Keratinocyte (primary cell): ENCODE measurements at regions not wholly inside any gene's neighbourhood (a gene's known extent, or its start where the extent isn't known, plus 50 kb on each side); places are given as distances from the start of the nearest gene placed in this dataset.

Experiments used
- DNase-seq: peaks from one replicate; pipeline ENCODE4 v3.0.0-alpha.2; 2011; ENCODE audit warnings: low read depth, missing footprints, low spot score
- FAIRE-seq: peaks from 2 replicates; lab custom pipeline; 2011; peaks lifted over from hg19 to GRCh38; lab: Jason Lieb, UNC
- H2AFZ ChIP-seq: 2 replicates; pipeline ENCODE4 v1.6.0; 2012; ENCODE audit warnings: low read length, control low read depth, inconsistent platforms; ENCODE audit not compliant: control insufficient read depth
- H3K27ac ChIP-seq: 2 replicates; pipeline ENCODE4 v1.5.1; 2011; ENCODE audit warnings: low read length; ENCODE audit not compliant: control insufficient read depth, insufficient read depth
- H3K27me3 ChIP-seq: 3 replicates; pipeline ENCODE4 v1.6.0; 2011; ENCODE audit warnings: low read length; ENCODE audit not compliant: control insufficient read depth, insufficient read depth; ENCODE audit errors: extremely low read depth
- H3K36me3 ChIP-seq, 2 experiments: 2 replicates in 1 of 2; 3 replicates in 1 of 2; pipeline ENCODE4 v1.5.1; 2011; ENCODE audit warnings: low read length in 2 of 2, mild to moderate bottlenecking in 1 of 2; ENCODE audit not compliant: control insufficient read depth in 2 of 2, insufficient read depth in 2 of 2; ENCODE audit errors: extremely low read depth in 1 of 2
- H3K4me1 ChIP-seq: 3 replicates; pipeline ENCODE4 v1.5.1; 2011; ENCODE audit warnings: low read length; ENCODE audit not compliant: control insufficient read depth, insufficient read depth; ENCODE audit errors: extremely low read depth
- H3K4me2 ChIP-seq: 3 replicates; pipeline ENCODE4 v1.6.0; 2011; ENCODE audit warnings: low read depth, low read length; ENCODE audit not compliant: control insufficient read depth, insufficient read depth; ENCODE audit errors: extremely low read depth
- H3K4me3 ChIP-seq, 3 experiments: fragments of 200-600 bp in 1 of 3; sonication (generic) in 1 of 3; 2 replicates in 2 of 3; 3 replicates in 1 of 3; pipeline ENCODE4 v1.5.1; 2011 to 2016; ENCODE audit warnings: low read length in 3 of 3, mild to moderate bottlenecking in 3 of 3, control low read depth in 2 of 3, inconsistent platforms in 1 of 3, low read depth in 1 of 3, mixed read lengths in 1 of 3, mixed run types in 1 of 3, moderate library complexity in 1 of 3; ENCODE audit not compliant: control insufficient read depth in 2 of 3, insufficient read depth in 2 of 3; ENCODE audit errors: extremely low read depth in 1 of 3
- H3K79me2 ChIP-seq: 2 replicates; pipeline ENCODE4 v1.6.0; 2012; ENCODE audit warnings: low read length; ENCODE audit not compliant: control insufficient read depth, insufficient read depth
- H3K9ac ChIP-seq: 3 replicates; pipeline ENCODE4 v1.6.0; 2011; ENCODE audit warnings: low read length; ENCODE audit not compliant: control insufficient read depth, insufficient read depth; ENCODE audit errors: extremely low read depth
- H3K9me1 ChIP-seq: 3 replicates; pipeline ENCODE4 v1.6.0; 2011; ENCODE audit warnings: low read length; ENCODE audit not compliant: control insufficient read depth, insufficient read depth; ENCODE audit errors: extremely low read depth
- H3K9me3 ChIP-seq: 2 replicates; pipeline ENCODE4 v1.5.1; 2012; ENCODE audit warnings: low read depth, low read length; ENCODE audit not compliant: control insufficient read depth
- H4K20me1 ChIP-seq: 3 replicates; pipeline ENCODE4 v1.6.0; 2011; ENCODE audit warnings: low read length; ENCODE audit not compliant: control insufficient read depth, insufficient read depth; ENCODE audit errors: extremely low read depth
- CTCF ChIP-seq, 3 experiments: IDR thresholded peaks in 1 of 3; conservative IDR thresholded peaks in 1 of 3; optimal IDR thresholded peaks in 1 of 3; 2 replicates in 2 of 3; 3 replicates in 1 of 3; pipeline versions ENCODE3 to v1.5.1; 2011; ENCODE audit warnings: low read length in 3 of 3, mild to moderate bottlenecking in 3 of 3, moderate library complexity in 2 of 3, control low read depth in 1 of 3, inconsistent platforms in 1 of 3; ENCODE audit not compliant: insufficient read depth in 2 of 3; ENCODE audit errors: extremely low read depth in 1 of 3
- EZH2 ChIP-seq: IDR thresholded peaks from one replicate; pipeline ENCODE4 v1.6.1; 2012; ENCODE audit warnings: inconsistent platforms, mild to moderate bottlenecking, low read length, moderate library complexity
- dilution Hi-C: fragments of 300-500 bp; cut with MboI; formaldehyde crosslinking; loops from one replicate; pipeline ENCODE4 v1.7.0; 2020; ENCODE audit warnings: low sequenced_read_pairs; ENCODE audit not compliant: extremely low pct_ligation_motif_present

GRCh38 chr18:37636831-37637477 lies 71.4 kb upstream of the CELF4 start:
- FAIRE-seq = no peak
- dilution Hi-C loops = no loop called here

GRCh38 chr18:37634516-37634915 lies 68.9 kb upstream of the CELF4 start:
- H3K9me3 ChIP-seq = no peaks in the 10 kb centered on the region
- no peak overlapping the region for H3K4me3 ChIP-seq
- no peak for DNase-seq
- no peaks in the 10 kb centered on the region for H3K27me3 ChIP-seq
- H3K9ac ChIP-seq = no peak overlapping the region
- H3K79me2 ChIP-seq = no peaks in the 10 kb centered on the region
- no peaks in the 10 kb centered on the region for H4K20me1 ChIP-seq
- no peak for TF ChIP-seq CTCF (optimal IDR thresholded peaks at IDR 0.05 in 1 of 3, IDR thresholded peaks at IDR 0.05 in 1 of 3, conservative IDR thresholded peaks at IDR 0.05 in 1 of 3; ENCODE audit: extremely low read depth in 1 of 3, insufficient read depth in 2 of 3, low read length in 3 of 3)
- no peak for TF ChIP-seq EZH2
- H3K4me1 ChIP-seq = peaks cover 11% of the 10 kb centered on the region
- no peak for FAIRE-seq
- no peak overlapping the region for H2AFZ ChIP-seq
- H3K9me1 ChIP-seq = no peaks in the 10 kb centered on the region
- H3K4me2 ChIP-seq = no peak overlapping the region
- H3K36me3 ChIP-seq = no peaks in the 10 kb centered on the region
- H3K27ac ChIP-seq = no peak overlapping the region
- dilution Hi-C loops = no loop called here

More at GRCh38 chr18:37636831-37637477, 71.4 kb upstream of the CELF4 start:
- Histone ChIP-seq H2AFZ (no peak overlapping the region), H3K4me3 (no peak overlapping the region), H3K9ac (no peak overlapping the region), H3K27ac (no peak overlapping the region), H3K9me3 (no peaks in the 10 kb centered on the region), H3K4me2 (no peak overlapping the region), H3K36me3 (no peaks in the 10 kb centered on the region), H3K79me2 (no peaks in the 10 kb centered on the region), H3K4me1 (peaks cover 10% of the 10 kb centered on the region), H3K27me3 (no peaks in the 10 kb centered on the region), H4K20me1 (no peaks in the 10 kb centered on the region), H3K9me1 (no peaks in the 10 kb centered on the region)
- DNase-seq = no peak
- TF ChIP-seq EZH2 = no peak
- no peak for TF ChIP-seq CTCF (optimal IDR thresholded peaks at IDR 0.05 in 1 of 3, IDR thresholded peaks at IDR 0.05 in 1 of 3, conservative IDR thresholded peaks at IDR 0.05 in 1 of 3; ENCODE audit: extremely low read depth in 1 of 3, insufficient read depth in 2 of 3, low read length in 3 of 3)
